GM23338 (cell line): ENCODE measurements at regions not wholly inside any gene's neighbourhood (a gene's known extent, or its start where the extent isn't known, plus 50 kb on each side); places are given as distances from the start of the nearest gene placed in this dataset.

Experiments
- ATAC-seq: fragments of 200-7000 bp; cut with Tn5 transposase; 3 replicates; pipeline ENCODE4 v1.9.1; 2020
- DNase-seq: peaks from one replicate; pipeline ENCODE4 v3.0.0-alpha.2; 2015; ENCODE audit warnings: low spot score
- H2AFZ ChIP-seq: fragments of 200-600 bp; sonication (generic); 2 replicates; pipeline ENCODE4 v1.8.0; 2016; ENCODE audit warnings: antibody characterized with exemption, mild to moderate bottlenecking, moderate library complexity
- H3F3A ChIP-seq: fragments of 200-600 bp; sonication (generic); replicated peaks from 2 replicates; pipeline ENCODE4 v1.8.0; 2017; ENCODE audit warnings: antibody characterized with exemption, mixed run types, low read depth
- H3K27ac ChIP-seq: fragments of 200-600 bp; sonication (generic); 2 replicates; pipeline ENCODE4 v1.6.1; 2016; ENCODE audit warnings: low read depth
- H3K27me3 ChIP-seq: fragments of 200-600 bp; sonication (generic); 2 replicates; pipeline ENCODE4 v1.8.0; 2016; ENCODE audit warnings: mild to moderate bottlenecking, mixed run types, moderate library complexity; ENCODE audit not compliant: insufficient read depth
- H3K36me3 ChIP-seq: fragments of 200-600 bp; sonication (generic); 2 replicates; pipeline ENCODE4 v1.8.0; 2016; ENCODE audit warnings: mild to moderate bottlenecking; ENCODE audit not compliant: insufficient read depth
- H3K4me1 ChIP-seq: fragments of 200-600 bp; sonication (generic); 2 replicates; pipeline ENCODE4 v1.8.0; 2016; ENCODE audit warnings: mild to moderate bottlenecking, moderate library complexity; ENCODE audit not compliant: insufficient read depth
- H3K4me2 ChIP-seq: fragments of 200-600 bp; sonication (generic); 2 replicates; pipeline ENCODE4 v1.7.1; 2017; ENCODE audit warnings: mixed run types
- H3K4me3 ChIP-seq: fragments of 200-600 bp; sonication (generic); 2 replicates; pipeline ENCODE4 v1.6.1; 2016; ENCODE audit warnings: mixed run types
- H3K79me2 ChIP-seq: fragments of 200-600 bp; sonication (generic); replicated peaks from 2 replicates; pipeline ENCODE4 v1.8.0; 2017; ENCODE audit warnings: mild to moderate bottlenecking; ENCODE audit not compliant: insufficient read depth
- H3K9me2 ChIP-seq: fragments of 200-600 bp; sonication (generic); 2 replicates; pipeline ENCODE4 v1.8.0; 2017; ENCODE audit not compliant: insufficient read depth
- H4K20me1 ChIP-seq: fragments of 200-600 bp; sonication (generic); replicated peaks from 2 replicates; pipeline ENCODE4 v1.8.0; 2017; ENCODE audit warnings: mild to moderate bottlenecking; ENCODE audit not compliant: insufficient read depth
- H3K27ac Mint-ChIP-seq: 2 replicates; pipeline ENCODE4 v1.8.0; 2020; ENCODE audit warnings: inconsistent platforms, mild to moderate bottlenecking, moderate library complexity, mixed read lengths
- H3K27me3 Mint-ChIP-seq: 3 replicates; pipeline ENCODE4 v1.8.0; 2022; ENCODE audit warnings: low read depth, mild to moderate bottlenecking, moderate library complexity, mixed read lengths, inconsistent platforms; ENCODE audit not compliant: insufficient read depth, poor library complexity
- H3K36me3 Mint-ChIP-seq: 3 replicates; pipeline ENCODE4 v1.8.0; 2021; ENCODE audit warnings: low read depth, mild to moderate bottlenecking, inconsistent platforms, moderate library complexity, mixed read lengths
- H3K4me1 Mint-ChIP-seq: 3 replicates; pipeline ENCODE4 v1.8.0; 2020; ENCODE audit warnings: mild to moderate bottlenecking, inconsistent platforms, mixed read lengths
- H3K4me3 Mint-ChIP-seq: 3 replicates; pipeline ENCODE4 v1.8.0; 2021; ENCODE audit warnings: moderate library complexity, mild to moderate bottlenecking, inconsistent platforms, mixed read lengths
- H3K9me3 Mint-ChIP-seq: 3 replicates; pipeline ENCODE4 v1.8.0; 2020; ENCODE audit warnings: moderate library complexity, mild to moderate bottlenecking, inconsistent platforms, mixed read lengths
- CTCF ChIP-seq, 2 experiments: fragments of 200-600 bp in 1 of 2; sonication (generic) in 1 of 2; conservative IDR thresholded peaks; 2 replicates each; pipeline versions ENCODE4 v1.5.1 to v1.6.1; 2016 to 2017; ENCODE audit warnings: antibody characterized with exemption in 2 of 2, low read depth in 2 of 2, mild to moderate bottlenecking in 2 of 2, moderate library complexity in 1 of 2
- ETS1 ChIP-seq: IDR thresholded peaks from 2 replicates; pipeline ENCODE4 v1.6.1; 2016; ENCODE audit warnings: antibody characterized with exemption
- EZH2 ChIP-seq: fragments of 200-600 bp; sonication (generic); IDR thresholded peaks from one replicate; pipeline ENCODE4 v1.8.0; 2017; ENCODE audit warnings: antibody characterized with exemption, mild to moderate bottlenecking, low read depth; ENCODE audit not compliant: unreplicated experiment
- EZH2phosphoT487 ChIP-seq: fragments of 200-600 bp; sonication (generic); IDR thresholded peaks from one replicate; pipeline ENCODE4 v1.8.1; 2018; ENCODE audit warnings: antibody characterized with exemption; ENCODE audit not compliant: unreplicated experiment
- JUNB ChIP-seq: IDR thresholded peaks from one replicate; pipeline ENCODE4 v1.6.1; 2016; ENCODE audit warnings: antibody characterized with exemption; ENCODE audit not compliant: unreplicated experiment
- NANOG ChIP-seq: IDR thresholded peaks from 2 replicates; pipeline ENCODE4 v1.6.1; 2016; ENCODE audit warnings: antibody characterized with exemption, borderline replicate concordance
- POLR2AphosphoS5 ChIP-seq: IDR thresholded peaks from 2 replicates; pipeline ENCODE4 v1.6.1; 2016; ENCODE audit warnings: antibody characterized with exemption, low read depth
- REST ChIP-seq: IDR thresholded peaks from one replicate; pipeline ENCODE4 v1.6.1; 2018; ENCODE audit warnings: antibody characterized with exemption; ENCODE audit not compliant: unreplicated experiment
- ZNF331 ChIP-seq: fragments of 250-450 bp; sonication (Bioruptor Pico); IDR thresholded peaks from 2 replicates; pipeline ENCODE4 v1.5.0; 2020; ENCODE audit warnings: low read depth, mild to moderate bottlenecking, moderate library complexity

- H3K9me2 ChIP-seq: peaks cover 3% of the 10 kb centered on the region
- no peaks in the 10 kb centered on the region for H3F3A ChIP-seq
- no peak overlapping the region for H2AFZ ChIP-seq
- Mint-ChIP-seq H3K4me3 (no peak overlapping the region), H3K4me1 (peaks cover 10% of the 10 kb centered on the region; the same call in 2 of the 3 replicates), H3K27ac (no peak overlapping the region), H3K9me3 (no peaks in the 10 kb centered on the region; the same call in 2 of the 3 replicates), H3K27me3 (peaks cover 2% of the 10 kb centered on the region), H3K36me3 (no peaks in the 10 kb centered on the region)
- H3K4me2 ChIP-seq: no peak overlapping the region
- H3K4me3 ChIP-seq: no peak overlapping the region
- H3K79me2 ChIP-seq: no peaks in the 10 kb centered on the region
- no peaks in the 10 kb centered on the region for H3K27me3 ChIP-seq
- H3K36me3 ChIP-seq: no peaks in the 10 kb centered on the region
- H4K20me1 ChIP-seq: no peaks in the 10 kb centered on the region
- ATAC-seq: no peak
- H3K4me1 ChIP-seq: no peaks in the 10 kb centered on the region; the same call in 1 of the 2 replicates
- H3K27ac ChIP-seq: no peak overlapping the region
- DNase-seq: no peak
- no peak for TF ChIP-seq CTCF (conservative IDR thresholded peaks at IDR 0.05; ENCODE audit: low read depth in 2 of 2)
- TF ChIP-seq EZH2: no peak
Measured at GRCh38 chr20:52441710-52442109, 250.1 kb upstream of the ZFP64 start.

- Histone ChIP-seq H3K4me1 (no peaks in the 10 kb centered on the region; the same call in 1 of the 2 replicates), H3K27me3 (no peaks in the 10 kb centered on the region), H3K79me2 (no peaks in the 10 kb centered on the region), H3K4me3 (no peak overlapping the region), H3K9me2 (0 out of 2 replicates have a peak, but pooled peaks cover 3% of the 10 kb centered on the region), H3F3A (no peaks in the 10 kb centered on the region), H4K20me1 (no peaks in the 10 kb centered on the region), H3K27ac (no peak overlapping the region), H2AFZ (no peak overlapping the region), H3K4me2 (no peak overlapping the region), H3K36me3 (no peaks in the 10 kb centered on the region)
- H3K4me1 Mint-ChIP-seq: peaks cover 10% of the 10 kb centered on the region; the same call in 2 of the 3 replicates
- no peak for ATAC-seq
- no peak for DNase-seq
- peaks cover 3% of the 10 kb centered on the region for H3K27me3 Mint-ChIP-seq
- TF ChIP-seq JUNB (no peak), ZNF331 (CRISPR knock-in tag) (no peak), EZH2 (no peak), NANOG (no peak), REST (no peak), ETS1 (no peak), POLR2AphosphoS5 (no peak), EZH2phosphoT487 (no peak)
- no peaks in the 10 kb centered on the region; the same call in 2 of the 3 replicates for H3K9me3 Mint-ChIP-seq
- H3K4me3 Mint-ChIP-seq: no peak overlapping the region
- 0 out of 2 replicates have a peak overlapping the region, but pooled peaks have one; percentile 13 for H3K27ac Mint-ChIP-seq
- no peaks in the 10 kb centered on the region for H3K36me3 Mint-ChIP-seq
Measured at GRCh38 chr20:52439375-52439774, 247.8 kb upstream of the ZFP64 start.
